ENCODE measurements at regions not wholly inside any gene's neighbourhood (a gene's known extent, or its start where the extent isn't known, plus 50 kb on each side); places are given as distances from the start of the nearest gene placed in this dataset.

- TF ChIP-seq TAF1 (IDR thresholded peaks at IDR 0.05; ENCODE audit: borderline replicate concordance, low read depth, low read length) (no peak), POLR2AphosphoS5 (IDR thresholded peaks at IDR 0.05; ENCODE audit: low read depth, low read length) (no peak), POLR2A (IDR thresholded peaks at IDR 0.05; ENCODE audit: low read depth, low read length) (no peak)
- DNase-seq (ENCODE audit: insufficient read length) (no peak), FAIRE-seq (no peak)
These were observed 280.0 kb upstream of the ANKRD55 start for GRCh38 chr5:56513141-56513540.

- DNase-seq (ENCODE audit: insufficient read length): no peak
- no peak for TF ChIP-seq POLR2A (IDR thresholded peaks at IDR 0.05; ENCODE audit: low read depth, low read length)
- no peak for FAIRE-seq
These were observed 279.3 kb upstream of the ANKRD55 start for GRCh38 chr5:56512313-56512996.

GRCh38 chr5:56511326-56511841, 278.3 kb upstream of the ANKRD55 start:
- no peak for TF ChIP-seq POLR2A (IDR thresholded peaks at IDR 0.05; ENCODE audit: low read depth, low read length)
- TF ChIP-seq TAF1 (IDR thresholded peaks at IDR 0.05; ENCODE audit: borderline replicate concordance, low read depth, low read length): no peak
- TF ChIP-seq POLR2AphosphoS5 (IDR thresholded peaks at IDR 0.05; ENCODE audit: low read depth, low read length): no peak
- DNase-seq (ENCODE audit: insufficient read length): no peak
- FAIRE-seq: no peak

- no peak for FAIRE-seq
- TF ChIP-seq POLR2A (IDR thresholded peaks at IDR 0.05; ENCODE audit: low read depth, low read length) (no peak), TAF1 (IDR thresholded peaks at IDR 0.05; ENCODE audit: borderline replicate concordance, low read depth, low read length) (no peak), POLR2AphosphoS5 (IDR thresholded peaks at IDR 0.05; ENCODE audit: low read depth, low read length) (no peak)
- DNase-seq (ENCODE audit: insufficient read length): no peak
These were observed 275.1 kb upstream of the ANKRD55 start for GRCh38 chr5:56508249-56508648.

- TF ChIP-seq TAF1 (IDR thresholded peaks at IDR 0.05; ENCODE audit: borderline replicate concordance, low read depth, low read length) (no peak), POLR2AphosphoS5 (IDR thresholded peaks at IDR 0.05; ENCODE audit: low read depth, low read length) (no peak)
- FAIRE-seq (no peak), DNase-seq (ENCODE audit: insufficient read length) (no peak)
These were observed 274.3 kb upstream of the ANKRD55 start for GRCh38 chr5:56507351-56507930.

- no peak for TF ChIP-seq POLR2A (IDR thresholded peaks at IDR 0.05; ENCODE audit: low read depth, low read length)
- no peak for TF ChIP-seq POLR2AphosphoS5 (IDR thresholded peaks at IDR 0.05; ENCODE audit: low read depth, low read length)
- no peak for TF ChIP-seq TAF1 (IDR thresholded peaks at IDR 0.05; ENCODE audit: borderline replicate concordance, low read depth, low read length)
- no peak for FAIRE-seq
- no peak for DNase-seq (ENCODE audit: insufficient read length)
These were observed 273.3 kb upstream of the ANKRD55 start for GRCh38 chr5:56506211-56506965.

- FAIRE-seq (no peak), DNase-seq (ENCODE audit: insufficient read length) (no peak)
- TF ChIP-seq TAF1 (IDR thresholded peaks at IDR 0.05; ENCODE audit: borderline replicate concordance, low read depth, low read length): no peak
- no peak for TF ChIP-seq POLR2A (IDR thresholded peaks at IDR 0.05; ENCODE audit: low read depth, low read length)
- no peak for TF ChIP-seq POLR2AphosphoS5 (IDR thresholded peaks at IDR 0.05; ENCODE audit: low read depth, low read length)
These were observed 270.8 kb upstream of the ANKRD55 start for GRCh38 chr5:56503929-56504328.

- no peak for FAIRE-seq
- TF ChIP-seq POLR2A (IDR thresholded peaks at IDR 0.05; ENCODE audit: low read depth, low read length): no peak
- no peak for TF ChIP-seq POLR2AphosphoS5 (IDR thresholded peaks at IDR 0.05; ENCODE audit: low read depth, low read length)
- no peak for TF ChIP-seq TAF1 (IDR thresholded peaks at IDR 0.05; ENCODE audit: borderline replicate concordance, low read depth, low read length)
- DNase-seq (ENCODE audit: insufficient read length): no peak
These were observed 268.8 kb upstream of the ANKRD55 start for GRCh38 chr5:56501781-56502557.

GRCh38 chr5:56499901-56500300, 266.8 kb upstream of the ANKRD55 start:
- TF ChIP-seq POLR2AphosphoS5 (IDR thresholded peaks at IDR 0.05; ENCODE audit: low read depth, low read length) (no peak), POLR2A (IDR thresholded peaks at IDR 0.05; ENCODE audit: low read depth, low read length) (no peak), TAF1 (IDR thresholded peaks at IDR 0.05; ENCODE audit: borderline replicate concordance, low read depth, low read length) (no peak)
- DNase-seq (ENCODE audit: insufficient read length) (no peak), FAIRE-seq (no peak)

- no peak for FAIRE-seq
These were observed 266.4 kb upstream of the ANKRD55 start for GRCh38 chr5:56499491-56499890.

GRCh38 chr5:56498759-56499395, 265.7 kb upstream of the ANKRD55 start:
- DNase-seq (ENCODE audit: insufficient read length) (no peak), FAIRE-seq (no peak)
- TF ChIP-seq POLR2A (IDR thresholded peaks at IDR 0.05; ENCODE audit: low read depth, low read length) (no peak), POLR2AphosphoS5 (IDR thresholded peaks at IDR 0.05; ENCODE audit: low read depth, low read length) (no peak)

More at GRCh38 chr5:56499491-56499890, 266.4 kb upstream of the ANKRD55 start:
- TF ChIP-seq TAF1 (IDR thresholded peaks at IDR 0.05; ENCODE audit: borderline replicate concordance, low read depth, low read length): no peak
- TF ChIP-seq POLR2A (IDR thresholded peaks at IDR 0.05; ENCODE audit: low read depth, low read length): no peak
- no peak for TF ChIP-seq POLR2AphosphoS5 (IDR thresholded peaks at IDR 0.05; ENCODE audit: low read depth, low read length)
- no peak for DNase-seq (ENCODE audit: insufficient read length)
